Stomach (tissue), 8 donors: ENCODE measurements at regions not wholly inside any gene's neighbourhood (a gene's known extent, or its start where the extent isn't known, plus 50 kb on each side); places are given as distances from the start of the nearest gene placed in this dataset.

Experiments used
- DNase-seq, 2 donors: peaks; one replicate each; pipeline versions ENCODE4 v3.0.0 to v3.0.0-alpha.2; 2013 to 2019
- H3K27ac ChIP-seq, 5 donors: fragments of 200-600 bp in 4 of 5; sonication (generic) in 4 of 5; one replicate each; pipeline ENCODE4 v1.5.1; 2013 to 2019; ENCODE audit warnings: mild to moderate bottlenecking in 1 of 5, moderate library complexity in 1 of 5
- H3K27me3 ChIP-seq, 3 donors: fragments of 200-600 bp; sonication (generic); one replicate each; pipeline ENCODE4 v1.5.1; 2017 to 2019; ENCODE audit warnings: mixed run types in 1 of 3
- H3K36me3 ChIP-seq, 4 donors: fragments of 200-600 bp; sonication (generic); 1 replicate in 3 of 4; 2 replicates in 1 of 4; pipeline ENCODE4 v1.5.1; 2016 to 2019
- H3K4me1 ChIP-seq, 4 donors: fragments of 200-600 bp; sonication (generic); one replicate each; pipeline ENCODE4 v1.5.1; 2016 to 2019
- H3K4me3 ChIP-seq, 4 donors: fragments of 200-600 bp; sonication (generic) in 3 of 4; one replicate each; pipeline ENCODE4 v1.5.1; 2016 to 2019; ENCODE audit warnings: mild to moderate bottlenecking in 1 of 4
- H3K9me3 ChIP-seq, 4 donors: fragments of 200-600 bp; sonication (generic); one replicate each; pipeline ENCODE4 v1.5.1; 2016 to 2019
- CTCF ChIP-seq, 7 experiments: fragments of 450-650 bp in 4 of 7; fragments of 200-600 bp in 3 of 7; sonication (generic) in 3 of 7; IDR thresholded peaks; one replicate each; pipeline ENCODE4 v1.5.1; 2016 to 2019; ENCODE audit warnings: antibody characterized with exemption in 7 of 7, control low read depth in 2 of 7, mild to moderate bottlenecking in 1 of 7
- EP300 ChIP-seq: sonication (generic); formaldehyde crosslinking; IDR thresholded peaks from one replicate; pipeline ENCODE4 v1.6.1; 2017; ENCODE audit warnings: antibody characterized with exemption
- POLR2A ChIP-seq, 4 donors: fragments of 450-650 bp; IDR thresholded peaks; one replicate each; pipeline ENCODE4 v1.6.1; 2016; ENCODE audit warnings: antibody characterized with exemption in 4 of 4, control low read depth in 2 of 4, mild to moderate bottlenecking in 1 of 4, moderate library complexity in 1 of 4
- POLR2AphosphoS5 ChIP-seq, 3 donors: sonication (generic); formaldehyde crosslinking; IDR thresholded peaks; one replicate each; pipeline ENCODE4 v1.6.1; 2016; ENCODE audit warnings: antibody characterized with exemption in 3 of 3
- WGBS, 5 donors: extraction: QIAGEN DNeasy Blood & Tissue Kit in 3 of 5; methylation state at CpG; one replicate each; pipeline versions ENCODE4 v1.1.5 to v1.1.7; 2013 to 2018; 5-methylcytosine and 5-hydroxymethylcytosine counted together
- intact Hi-C: fragments of 100-400 bp; cut with DNase I; formaldehyde crosslinking; loops from one replicate; pipeline ENCODE4 v1.15.1; 2023; ENCODE audit warnings: low total_unique reads
- donor health status: healthy with polysubstance abuse.
- donor health status: Bipolar disorder and iron deficiency.
- donor health status: healthy.

- no peak overlapping the region for H3K27ac ChIP-seq
- peaks cover 0 to 22% (median 11%) of the 10 kb centered on the region in 3 donors for H3K27me3 ChIP-seq
- no peaks in the 10 kb centered on the region for H3K9me3 ChIP-seq
- no peak for DNase-seq
- H3K4me1 ChIP-seq, result peaks cover 0 to 31% (median 20%) of the 10 kb centered on the region in 4 donors
- TF ChIP-seq CTCF (IDR thresholded peaks at IDR 0.05), result no peak
- TF ChIP-seq POLR2AphosphoS5 (IDR thresholded peaks at IDR 0.05), result no peak
- no peak for TF ChIP-seq EP300
- TF ChIP-seq POLR2A (IDR thresholded peaks at IDR 0.05), result no peak
- intact Hi-C loops, result no loop called here
- H3K4me3 ChIP-seq, result no peak overlapping the region
- no peaks in the 10 kb centered on the region for H3K36me3 ChIP-seq
- 82 to 91% (median 84%) methylated on average over 2 of the region's 2 CpGs for WGBS, 5 donors
Measured at GRCh38 chr2:120658770-120659158, 76.9 kb upstream of the GLI2 start.

- no peak for TF ChIP-seq CTCF (IDR thresholded peaks at IDR 0.05)
- no peak for TF ChIP-seq EP300
- TF ChIP-seq POLR2A (IDR thresholded peaks at IDR 0.05), result no peak
- TF ChIP-seq POLR2AphosphoS5 (IDR thresholded peaks at IDR 0.05), result no peak
Measured at GRCh38 chr2:120659275-120659977, 76.2 kb upstream of the GLI2 start.

GRCh38 chr2:120660056-120660694, 75.5 kb upstream of the GLI2 start:
- Histone ChIP-seq H3K4me1 (peaks cover 0 to 24% (median 15%) of the 10 kb centered on the region in 4 donors), H3K36me3 (no peaks in the 10 kb centered on the region), H3K4me3 (no peak overlapping the region), H3K9me3 (peaks cover 0 to 8% (median 2%) of the 10 kb centered on the region in 4 donors), H3K27me3 (peaks cover 0 to 8% (median 0%) of the 10 kb centered on the region in 3 donors), H3K27ac (no peak overlapping the region)
- intact Hi-C loops, result no loop called here
- DNase-seq, result no peak
- 80 to 92% (median 83%) methylated on average over 8 of the region's 8 CpGs for WGBS, 5 donors
- TF ChIP-seq POLR2A (IDR thresholded peaks at IDR 0.05) (no peak), CTCF (IDR thresholded peaks at IDR 0.05) (no peak)

More at GRCh38 chr2:120659275-120659977, 76.2 kb upstream of the GLI2 start:
- Histone ChIP-seq H3K4me1 (peaks cover 0 to 29% (median 18%) of the 10 kb centered on the region in 4 donors), H3K27me3 (peaks cover 0 to 16% (median 5%) of the 10 kb centered on the region in 3 donors), H3K9me3 (peaks cover 0 to 3% (median 0%) of the 10 kb centered on the region in 4 donors), H3K4me3 (no peak overlapping the region), H3K27ac (no peak overlapping the region), H3K36me3 (no peaks in the 10 kb centered on the region)
- intact Hi-C loops, result no loop called here
- no peak for DNase-seq
- WGBS, 5 donors, result 85 to 93% (median 91%) methylated on average over 10 of the region's 10 CpGs

- peaks cover 0 to 24% (median 15%) of the 10 kb centered on the region in 4 donors for H3K4me1 ChIP-seq
- no peak for DNase-seq
- TF ChIP-seq POLR2A (IDR thresholded peaks at IDR 0.05), result no peak
- TF ChIP-seq POLR2AphosphoS5 (IDR thresholded peaks at IDR 0.05), result no peak
- TF ChIP-seq CTCF (IDR thresholded peaks at IDR 0.05), result no peak
- no peak for TF ChIP-seq EP300
- 23 to 39% (median 31%) methylated on average over 10 to 11 of the region's 11 CpGs for WGBS, 5 donors
- H3K9me3 ChIP-seq, result peaks cover 0 to 12% (median 5%) of the 10 kb centered on the region in 4 donors
- H3K27me3 ChIP-seq, result peaks cover 0 to 8% (median 0%) of the 10 kb centered on the region in 3 donors
- H3K36me3 ChIP-seq, result no peaks in the 10 kb centered on the region
- intact Hi-C loops, result no loop called here
- no peak overlapping the region for H3K4me3 ChIP-seq
- no peak overlapping the region for H3K27ac ChIP-seq
Measured at GRCh38 chr2:120660771-120661459, 74.8 kb upstream of the GLI2 start.
